Neural progenitor cell (in vitro differentiated cells): ENCODE measurements at regions not wholly inside any gene's neighbourhood (a gene's known extent, or its start where the extent isn't known, plus 50 kb on each side); places are given as distances from the start of the nearest gene placed in this dataset.

Source experiments
- DNase-seq: peaks from one replicate; pipeline ENCODE4 v3.0.0-alpha.2; 2016; ENCODE audit warnings: low spot score
- H2AFZ ChIP-seq: fragments of 200-600 bp; sonication (generic); replicated peaks from 2 replicates; pipeline ENCODE4 v1.6.1; 2016; ENCODE audit warnings: antibody characterized with exemption
- H3F3A ChIP-seq: fragments of 200-600 bp; sonication (generic); 2 replicates; pipeline ENCODE4 v1.6.1; 2016; ENCODE audit warnings: antibody characterized with exemption, low read depth
- H3K27ac ChIP-seq: fragments of 200-600 bp; sonication (generic); 2 replicates; pipeline ENCODE4 v1.5.1; 2016; ENCODE audit warnings: mild to moderate bottlenecking
- H3K27me3 ChIP-seq: fragments of 200-600 bp; sonication (generic); 2 replicates; pipeline ENCODE4 v1.6.1; 2016; ENCODE audit warnings: mild to moderate bottlenecking, moderate library complexity
- H3K36me3 ChIP-seq: fragments of 200-600 bp; sonication (generic); 2 replicates; pipeline ENCODE4 v1.5.1; 2016
- H3K4me1 ChIP-seq: fragments of 200-600 bp; sonication (generic); 2 replicates; pipeline ENCODE4 v1.6.1; 2016; ENCODE audit warnings: mixed run types
- H3K4me2 ChIP-seq: fragments of 200-600 bp; sonication (generic); 2 replicates; pipeline ENCODE4 v1.6.1; 2016
- H3K4me3 ChIP-seq: fragments of 200-600 bp; sonication (generic); 2 replicates; pipeline ENCODE4 v1.5.1; 2016
- H3K79me2 ChIP-seq: fragments of 200-600 bp; sonication (generic); 2 replicates; pipeline ENCODE4 v1.6.1; 2016; ENCODE audit warnings: low read depth
- H3K9ac ChIP-seq: fragments of 200-600 bp; sonication (generic); 2 replicates; pipeline ENCODE4 v1.6.1; 2016
- H3K9me3 ChIP-seq: fragments of 200-600 bp; sonication (generic); 2 replicates; pipeline ENCODE4 v1.5.1; 2016; ENCODE audit warnings: low read depth
- H4K20me1 ChIP-seq: fragments of 200-600 bp; sonication (generic); 2 replicates; pipeline ENCODE4 v1.6.1; 2016; ENCODE audit warnings: low read depth
- H3K27ac Mint-ChIP-seq: 3 replicates; pipeline ENCODE4 v1.8.0; 2021; ENCODE audit warnings: mixed read lengths
- H3K27me3 Mint-ChIP-seq: 2 replicates; pipeline ENCODE4 v1.8.0; 2022; ENCODE audit warnings: low read depth, mild to moderate bottlenecking, inconsistent platforms, moderate library complexity, mixed read lengths; ENCODE audit not compliant: insufficient read depth
- H3K36me3 Mint-ChIP-seq: 3 replicates; pipeline ENCODE4 v1.8.0; 2021; ENCODE audit warnings: mixed read lengths
- H3K4me1 Mint-ChIP-seq: 3 replicates; pipeline ENCODE4 v1.8.0; 2021; ENCODE audit warnings: mixed read lengths
- H3K4me3 Mint-ChIP-seq: 3 replicates; pipeline ENCODE4 v1.8.0; 2021; ENCODE audit warnings: mild to moderate bottlenecking, moderate library complexity, mixed read lengths
- H3K9me3 Mint-ChIP-seq: 3 replicates; pipeline ENCODE4 v1.8.0; 2020; ENCODE audit warnings: mixed read lengths
- EZH2 ChIP-seq: fragments of 200-600 bp; sonication (generic); IDR thresholded peaks from 2 replicates; pipeline ENCODE4 v1.6.1; 2017; ENCODE audit warnings: antibody characterized with exemption, mild to moderate bottlenecking, moderate library complexity
- EZH2phosphoT487 ChIP-seq: fragments of 200-600 bp; sonication (generic); IDR thresholded peaks from 2 replicates; pipeline ENCODE4 v1.6.1; 2017; ENCODE audit warnings: antibody characterized with exemption
- TF ChIP-seq, protein P1 (sequence below): fragments of 200-600 bp; sonication (generic); IDR thresholded peaks from 2 replicates; pipeline ENCODE4 v1.5.1; 2017; ENCODE audit warnings: antibody characterized with exemption, mild to moderate bottlenecking

DNA sequence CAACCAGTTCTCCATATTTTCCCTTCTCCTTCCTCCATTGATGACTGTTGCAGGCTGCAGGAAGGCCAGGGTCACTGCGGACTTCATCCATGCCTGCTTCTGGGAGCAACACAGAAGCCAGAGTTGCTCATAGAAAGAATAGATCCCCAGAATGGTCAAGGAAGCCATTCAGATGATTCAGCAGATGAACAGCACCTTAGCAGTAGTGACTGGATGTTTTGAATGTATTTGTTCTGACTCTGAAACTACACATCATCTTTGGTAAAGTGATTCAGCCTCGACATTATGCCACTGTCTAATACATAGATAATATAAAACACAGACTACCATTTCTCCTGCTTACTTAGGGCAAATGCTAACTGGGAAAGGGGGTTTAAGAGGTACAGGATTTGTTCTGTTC is 411.6 kb downstream of the RND3 start:
- Mint-ChIP-seq H3K27me3 (peaks cover 4% of the 10 kb centered on the region), H3K4me1 (peaks cover 14% of the 10 kb centered on the region), H3K27ac (peak overlapping the region; percentile 39), H3K9me3 (peaks cover 14% of the 10 kb centered on the region), H3K4me3 (no peak overlapping the region), H3K36me3 (no peaks in the 10 kb centered on the region)
- no peak for DNase-seq
- H3K4me3 ChIP-seq: no peak overlapping the region
- no peak overlapping the region for H3K4me2 ChIP-seq
- H4K20me1 ChIP-seq: no peaks in the 10 kb centered on the region
- H3K36me3 ChIP-seq: no peaks in the 10 kb centered on the region
- H3K9ac ChIP-seq: no peak overlapping the region
- H3K27ac ChIP-seq: no peak overlapping the region
- H3F3A ChIP-seq: no peaks in the 10 kb centered on the region
- H3K27me3 ChIP-seq: no peaks in the 10 kb centered on the region
- H3K79me2 ChIP-seq: no peaks in the 10 kb centered on the region
- TF ChIP-seq EZH2 (no peak), EZH2phosphoT487 (no peak)
- TF ChIP-seq, protein P1, sequence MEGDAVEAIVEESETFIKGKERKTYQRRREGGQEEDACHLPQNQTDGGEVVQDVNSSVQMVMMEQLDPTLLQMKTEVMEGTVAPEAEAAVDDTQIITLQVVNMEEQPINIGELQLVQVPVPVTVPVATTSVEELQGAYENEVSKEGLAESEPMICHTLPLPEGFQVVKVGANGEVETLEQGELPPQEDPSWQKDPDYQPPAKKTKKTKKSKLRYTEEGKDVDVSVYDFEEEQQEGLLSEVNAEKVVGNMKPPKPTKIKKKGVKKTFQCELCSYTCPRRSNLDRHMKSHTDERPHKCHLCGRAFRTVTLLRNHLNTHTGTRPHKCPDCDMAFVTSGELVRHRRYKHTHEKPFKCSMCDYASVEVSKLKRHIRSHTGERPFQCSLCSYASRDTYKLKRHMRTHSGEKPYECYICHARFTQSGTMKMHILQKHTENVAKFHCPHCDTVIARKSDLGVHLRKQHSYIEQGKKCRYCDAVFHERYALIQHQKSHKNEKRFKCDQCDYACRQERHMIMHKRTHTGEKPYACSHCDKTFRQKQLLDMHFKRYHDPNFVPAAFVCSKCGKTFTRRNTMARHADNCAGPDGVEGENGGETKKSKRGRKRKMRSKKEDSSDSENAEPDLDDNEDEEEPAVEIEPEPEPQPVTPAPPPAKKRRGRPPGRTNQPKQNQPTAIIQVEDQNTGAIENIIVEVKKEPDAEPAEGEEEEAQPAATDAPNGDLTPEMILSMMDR: no peak
- H2AFZ ChIP-seq: no peak overlapping the region
- no peaks in the 10 kb centered on the region for H3K9me3 ChIP-seq
- no peaks in the 10 kb centered on the region for H3K4me1 ChIP-seq

DNA sequence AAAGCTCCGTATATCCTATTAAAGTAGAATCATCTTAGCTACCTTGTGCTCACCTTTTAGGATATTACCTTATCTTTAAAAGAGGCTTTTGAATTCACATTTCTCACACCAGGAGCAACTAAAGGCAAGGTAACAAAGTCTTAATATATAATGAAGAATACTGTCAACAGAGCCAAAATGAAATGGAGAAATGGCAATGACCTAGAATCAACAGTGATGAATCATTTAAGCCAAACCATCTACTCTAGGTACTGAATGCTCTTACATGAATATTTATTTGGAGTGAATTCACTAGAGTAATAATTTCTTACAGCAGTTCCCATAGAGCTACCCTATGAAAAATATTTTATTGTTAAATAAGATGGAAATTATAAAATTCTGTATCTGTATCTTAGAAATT is 421.0 kb downstream of the RND3 start:
- H3F3A ChIP-seq: peaks cover 3% of the 10 kb centered on the region
- DNase-seq: no peak
- peaks cover 32% of the 10 kb centered on the region for H3K4me1 Mint-ChIP-seq

DNA sequence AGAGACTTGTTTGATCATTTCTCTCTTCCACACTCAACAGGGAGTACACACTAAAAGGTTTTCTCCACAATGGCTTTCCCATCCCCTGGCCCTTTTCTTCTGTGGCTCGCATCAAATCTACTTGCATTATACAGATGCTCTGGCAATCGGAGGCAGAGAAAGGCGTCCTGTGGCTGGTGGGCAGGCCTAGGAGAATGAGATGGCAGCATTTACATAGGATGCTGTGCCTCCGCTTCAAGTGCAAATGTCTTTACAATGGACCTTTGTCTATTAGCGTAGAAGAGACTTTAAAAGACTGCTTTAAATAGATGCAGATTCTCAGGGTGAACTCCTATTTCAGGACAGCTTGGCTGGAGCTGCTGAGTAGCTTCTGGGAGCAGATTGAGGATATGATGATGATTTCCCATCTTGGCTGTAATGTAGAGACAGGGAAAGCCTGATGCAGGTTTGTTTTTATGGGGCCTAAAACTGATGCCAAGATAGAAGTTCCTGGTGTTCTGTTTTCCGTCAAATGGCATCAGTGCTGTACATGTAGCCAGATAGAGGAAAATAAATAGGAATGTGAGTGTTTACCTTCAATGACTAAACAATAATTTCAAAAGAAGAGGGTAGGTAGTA is 423.4 kb downstream of the RND3 start:
- TF ChIP-seq, protein P1: no peak
- no peak for TF ChIP-seq EZH2
- peak; percentile 51 for TF ChIP-seq EZH2phosphoT487

More for the DNA sequence above, 421.0 kb downstream of the RND3 start:
- Histone ChIP-seq H3K9ac (no peak overlapping the region), H3K4me2 (no peak overlapping the region), H3K27me3 (no peaks in the 10 kb centered on the region), H3K27ac (no peak overlapping the region), H2AFZ (no peak overlapping the region), H3K4me3 (no peak overlapping the region), H4K20me1 (no peaks in the 10 kb centered on the region), H3K9me3 (no peaks in the 10 kb centered on the region), H3K4me1 (peaks cover 15% of the 10 kb centered on the region), H3K36me3 (no peaks in the 10 kb centered on the region), H3K79me2 (no peaks in the 10 kb centered on the region)
- Mint-ChIP-seq H3K9me3 (peaks cover under 1% of the 10 kb centered on the region), H3K27ac (no peak overlapping the region), H3K4me3 (no peak overlapping the region), H3K27me3 (peaks cover 2% of the 10 kb centered on the region), H3K36me3 (no peaks in the 10 kb centered on the region)
- TF ChIP-seq EZH2 (no peak), EZH2phosphoT487 (no peak)
- TF ChIP-seq, protein P1: no peak

More for the DNA sequence above, 423.4 kb downstream of the RND3 start:
- Mint-ChIP-seq H3K9me3 (no peaks in the 10 kb centered on the region), H3K27ac (peak overlapping the region; percentile 55), H3K4me1 (peaks cover 42% of the 10 kb centered on the region), H3K4me3 (no peak overlapping the region), H3K36me3 (no peaks in the 10 kb centered on the region), H3K27me3 (peaks cover 4% of the 10 kb centered on the region)
- Histone ChIP-seq H4K20me1 (no peaks in the 10 kb centered on the region), H3K27me3 (no peaks in the 10 kb centered on the region), H2AFZ (peak overlapping the region; percentile 1), H3F3A (peaks cover 3% of the 10 kb centered on the region), H3K9me3 (no peaks in the 10 kb centered on the region), H3K4me2 (peak overlapping the region; percentile 51), H3K9ac (no peak overlapping the region), H3K79me2 (no peaks in the 10 kb centered on the region), H3K4me3 (no peak overlapping the region), H3K4me1 (peaks cover 29% of the 10 kb centered on the region), H3K36me3 (no peaks in the 10 kb centered on the region), H3K27ac (no peak overlapping the region)
- DNase-seq: peak; percentile 78
